Left ventricle myocardium inferior (tissue), 1 donor: ENCODE measurements at regions not wholly inside any gene's neighbourhood (a gene's known extent, or its start where the extent isn't known, plus 50 kb on each side); places are given as distances from the start of the nearest gene placed in this dataset.

ENCODE experiments used
- DNase-seq: peaks from one replicate; pipeline ENCODE4 v3.0.0-alpha.2; 2020
- H3K27ac ChIP-seq: fragments of 200-600 bp; replicated peaks from 2 replicates; pipeline ENCODE4 v1.8.0; 2021
- H3K27me3 ChIP-seq: fragments of 200-600 bp; 2 replicates; pipeline ENCODE4 v1.8.0; 2021; ENCODE audit warnings: low read depth
- H3K36me3 ChIP-seq: fragments of 200-600 bp; 2 replicates; pipeline ENCODE4 v1.8.0; 2021
- H3K4me1 ChIP-seq: fragments of 200-600 bp; 2 replicates; pipeline ENCODE4 v1.8.0; 2021
- H3K4me3 ChIP-seq: fragments of 200-600 bp; 2 replicates; pipeline ENCODE4 v1.8.0; 2021; ENCODE audit warnings: mild to moderate bottlenecking, moderate library complexity
- H3K9me3 ChIP-seq: fragments of 200-600 bp; replicated peaks from 2 replicates; pipeline ENCODE4 v1.8.0; 2021
- intact Hi-C: fragments of 100-400 bp; cut with micrococcal nuclease; formaldehyde crosslinking; loops from one replicate; pipeline ENCODE4 v1.11.0; 2022
- TF ChIP-seq, protein P1 (sequence below): fragments of 200-600 bp; IDR thresholded peaks from 2 replicates; pipeline ENCODE4 v1.8.0; 2021; ENCODE audit warnings: antibody characterized with exemption, mild to moderate bottlenecking, borderline replicate concordance
- donor health status: DM: no; HTN: yes; CAD: no; lungs with severe emphysema.

- no peak for DNase-seq
- intact Hi-C loops, result no loop called here
- H3K4me3 ChIP-seq, result no peak overlapping the region
- TF ChIP-seq, protein P1, sequence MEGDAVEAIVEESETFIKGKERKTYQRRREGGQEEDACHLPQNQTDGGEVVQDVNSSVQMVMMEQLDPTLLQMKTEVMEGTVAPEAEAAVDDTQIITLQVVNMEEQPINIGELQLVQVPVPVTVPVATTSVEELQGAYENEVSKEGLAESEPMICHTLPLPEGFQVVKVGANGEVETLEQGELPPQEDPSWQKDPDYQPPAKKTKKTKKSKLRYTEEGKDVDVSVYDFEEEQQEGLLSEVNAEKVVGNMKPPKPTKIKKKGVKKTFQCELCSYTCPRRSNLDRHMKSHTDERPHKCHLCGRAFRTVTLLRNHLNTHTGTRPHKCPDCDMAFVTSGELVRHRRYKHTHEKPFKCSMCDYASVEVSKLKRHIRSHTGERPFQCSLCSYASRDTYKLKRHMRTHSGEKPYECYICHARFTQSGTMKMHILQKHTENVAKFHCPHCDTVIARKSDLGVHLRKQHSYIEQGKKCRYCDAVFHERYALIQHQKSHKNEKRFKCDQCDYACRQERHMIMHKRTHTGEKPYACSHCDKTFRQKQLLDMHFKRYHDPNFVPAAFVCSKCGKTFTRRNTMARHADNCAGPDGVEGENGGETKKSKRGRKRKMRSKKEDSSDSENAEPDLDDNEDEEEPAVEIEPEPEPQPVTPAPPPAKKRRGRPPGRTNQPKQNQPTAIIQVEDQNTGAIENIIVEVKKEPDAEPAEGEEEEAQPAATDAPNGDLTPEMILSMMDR, result no peak
- no peaks in the 10 kb centered on the region for H3K9me3 ChIP-seq
- H3K27ac ChIP-seq, result no peak overlapping the region
- H3K27me3 ChIP-seq, result peaks cover 68% of the 10 kb centered on the region
- no peaks in the 10 kb centered on the region for H3K4me1 ChIP-seq
- H3K36me3 ChIP-seq, result no peaks in the 10 kb centered on the region
These were observed 143.6 kb upstream of the SYT13 start for GRCh38 chr11:45429719-45430118.

GRCh38 chr11:45428541-45429230, 142.5 kb upstream of the SYT13 start:
- TF ChIP-seq, protein P1, result no peak
- no peaks in the 10 kb centered on the region for H3K36me3 ChIP-seq
- no peak overlapping the region for H3K27ac ChIP-seq
- no peak overlapping the region for H3K4me3 ChIP-seq
- H3K27me3 ChIP-seq, result peaks cover 58% of the 10 kb centered on the region
- no peaks in the 10 kb centered on the region for H3K9me3 ChIP-seq
- no peak for DNase-seq
- H3K4me1 ChIP-seq, result no peaks in the 10 kb centered on the region
- intact Hi-C loops, result no loop called here

- H3K9me3 ChIP-seq, result no peaks in the 10 kb centered on the region
- intact Hi-C loops, result no loop called here
- H3K4me3 ChIP-seq, result no peak overlapping the region
- peaks cover 52% of the 10 kb centered on the region for H3K27me3 ChIP-seq
- TF ChIP-seq, protein P1, result no peak
- no peaks in the 10 kb centered on the region for H3K4me1 ChIP-seq
- H3K36me3 ChIP-seq, result no peaks in the 10 kb centered on the region
- no peak for DNase-seq
- H3K27ac ChIP-seq, result no peak overlapping the region
These were observed 142.0 kb upstream of the SYT13 start for GRCh38 chr11:45428116-45428515.

DNA sequence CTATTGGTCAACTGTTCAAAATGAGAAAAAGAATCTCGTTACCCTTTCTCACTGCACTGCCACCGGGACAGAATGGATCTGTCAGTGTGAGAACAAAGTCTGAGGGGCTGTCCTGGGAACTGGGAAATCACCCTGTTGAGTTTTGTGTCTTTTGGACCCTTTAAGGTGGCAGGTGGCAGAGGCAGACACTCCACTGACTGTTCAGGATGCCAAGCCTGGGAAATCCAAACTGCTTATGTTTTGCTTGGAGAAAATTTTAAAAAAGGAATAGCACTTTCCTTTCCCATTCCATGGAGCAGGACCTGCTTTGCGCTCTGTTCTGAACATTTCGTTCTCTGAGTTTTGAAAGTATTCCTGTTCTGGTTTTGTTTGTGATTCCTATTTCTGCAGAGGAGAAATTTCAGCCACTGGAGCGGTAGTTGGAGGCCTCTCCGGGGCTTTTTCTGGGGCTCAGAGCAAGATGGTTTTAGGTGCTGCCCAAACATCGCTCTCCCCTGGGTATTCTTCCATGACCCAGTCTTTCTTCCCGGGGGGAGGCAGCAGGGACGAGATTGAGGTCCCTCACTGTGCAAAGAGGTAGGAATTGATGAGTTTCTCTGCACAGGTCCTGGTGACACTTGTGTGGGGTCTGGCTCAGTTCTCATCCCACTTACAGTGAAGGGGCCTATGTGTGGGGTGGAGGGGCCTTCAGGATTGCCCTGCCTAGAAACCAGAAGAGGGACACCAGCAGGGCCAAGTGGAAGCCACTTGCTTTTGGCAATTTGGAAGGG, 138.5 kb upstream of the SYT13 start:
- no peak overlapping the region for H3K4me3 ChIP-seq
- peaks cover 27% of the 10 kb centered on the region for H3K27me3 ChIP-seq
- no peaks in the 10 kb centered on the region for H3K4me1 ChIP-seq
- intact Hi-C loops, result no loop called here
- no peaks in the 10 kb centered on the region for H3K36me3 ChIP-seq
- H3K27ac ChIP-seq, result no peak overlapping the region
- TF ChIP-seq, protein P1, result no peak
- DNase-seq, result no peak
- peaks cover 4% of the 10 kb centered on the region for H3K9me3 ChIP-seq

GRCh38 chr11:45423475-45424120, 137.5 kb upstream of the SYT13 start:
- TF ChIP-seq, protein P1, result no peak
- Histone ChIP-seq H3K27ac (no peak overlapping the region), H3K4me3 (no peak overlapping the region), H3K36me3 (no peaks in the 10 kb centered on the region), H3K9me3 (peaks cover 14% of the 10 kb centered on the region), H3K4me1 (no peaks in the 10 kb centered on the region), H3K27me3 (peaks cover 17% of the 10 kb centered on the region)
- intact Hi-C loops, result no loop called here
- DNase-seq, result no peak
